ENCODE measurements at regions not wholly inside any gene's neighbourhood (a gene's known extent, or its start where the extent isn't known, plus 50 kb on each side); places are given as distances from the start of the nearest gene placed in this dataset.

- POLR2A ChIA-PET, result interaction anchor here (0.8 to 1.0 kb wide), 2 partner anchors 33 to 146 kb away, joined by 3 to 4 read pairs; no protein-coding TSS in a partner anchor
- peaks cover 50% of the 10 kb centered on the region for H3K4me1 ChIP-seq (ENCODE audit: control insufficient read depth, extremely low read depth, insufficient read depth, low read length)
- FAIRE-seq, result peak; percentile 47
- H3K4me3 ChIP-seq (replicated peaks in 1 of 3; ENCODE audit: insufficient read depth in 1 of 3, low read depth in 1 of 3, low read length in 3 of 3), result no peak overlapping the region
- H3K4me2 ChIP-seq (ENCODE audit: insufficient read depth, low read length), result peak overlapping the region; percentile 49
- H3K27me3 ChIP-seq (ENCODE audit: control insufficient read depth in 2 of 2, insufficient read depth in 2 of 2, low read length in 2 of 2), result no peaks in the 10 kb centered on the region
- H3K9me3 ChIP-seq (replicated peaks; ENCODE audit: control insufficient read depth, insufficient read depth, low read length), result no peaks in the 10 kb centered on the region
- intact Hi-C loops (cut with micrococcal nuclease) (loop anchor here (2.0 to 5.0 kb wide), 3 partner anchors 62 to 185 kb away; no protein-coding TSS in a partner anchor), dilution Hi-C loops (cut with MboI; ENCODE audit: extremely low pct_ligation_motif_present, low sequenced_read_pairs) (no loop called here)
- no peak for DNase-seq (ENCODE audit: low read depth, low spot score)
- no TSS peak for BruUV-seq (replicated peaks)
- no peak overlapping the region for H2AFZ ChIP-seq (ENCODE audit: low read depth, low read length)
- no peaks in the 10 kb centered on the region for H3K79me2 ChIP-seq (ENCODE audit: control insufficient read depth, insufficient read depth, low read length)
- TF ChIP-seq POLR2A (IDR thresholded peaks at IDR 0.05; ENCODE audit: low read depth, low read length) (no peak), FOS (IDR thresholded peaks at IDR 0.05; ENCODE audit: borderline replicate concordance, insufficient read depth, low read length) (no peak), JUN (IDR thresholded peaks at IDR 0.05; ENCODE audit: borderline replicate concordance, insufficient read depth, insufficient read length, low read depth) (no peak), MYC (IDR thresholded peaks at IDR 0.05; ENCODE audit: low read depth, low read length) (no peak), GATA2 (IDR thresholded peaks at IDR 0.05; ENCODE audit: insufficient read depth, insufficient read length, low read depth, low read length) (no peak), POLR2AphosphoS5 (IDR thresholded peaks at IDR 0.05; ENCODE audit: insufficient read depth, low read depth, low read length) (no peak), EZH2 (IDR thresholded peaks at IDR 0.05; ENCODE audit: borderline replicate concordance, low read depth, low read length, severe bottlenecking) (no peak)
- TF ChIP-seq, protein P1, sequence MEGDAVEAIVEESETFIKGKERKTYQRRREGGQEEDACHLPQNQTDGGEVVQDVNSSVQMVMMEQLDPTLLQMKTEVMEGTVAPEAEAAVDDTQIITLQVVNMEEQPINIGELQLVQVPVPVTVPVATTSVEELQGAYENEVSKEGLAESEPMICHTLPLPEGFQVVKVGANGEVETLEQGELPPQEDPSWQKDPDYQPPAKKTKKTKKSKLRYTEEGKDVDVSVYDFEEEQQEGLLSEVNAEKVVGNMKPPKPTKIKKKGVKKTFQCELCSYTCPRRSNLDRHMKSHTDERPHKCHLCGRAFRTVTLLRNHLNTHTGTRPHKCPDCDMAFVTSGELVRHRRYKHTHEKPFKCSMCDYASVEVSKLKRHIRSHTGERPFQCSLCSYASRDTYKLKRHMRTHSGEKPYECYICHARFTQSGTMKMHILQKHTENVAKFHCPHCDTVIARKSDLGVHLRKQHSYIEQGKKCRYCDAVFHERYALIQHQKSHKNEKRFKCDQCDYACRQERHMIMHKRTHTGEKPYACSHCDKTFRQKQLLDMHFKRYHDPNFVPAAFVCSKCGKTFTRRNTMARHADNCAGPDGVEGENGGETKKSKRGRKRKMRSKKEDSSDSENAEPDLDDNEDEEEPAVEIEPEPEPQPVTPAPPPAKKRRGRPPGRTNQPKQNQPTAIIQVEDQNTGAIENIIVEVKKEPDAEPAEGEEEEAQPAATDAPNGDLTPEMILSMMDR (IDR thresholded peaks at IDR 0.05; ENCODE audit: extremely low read depth in 1 of 2, insufficient read depth in 1 of 2, low read depth in 1 of 2, low read length in 2 of 2), result no peak
- TF ChIP-seq, protein P2, sequence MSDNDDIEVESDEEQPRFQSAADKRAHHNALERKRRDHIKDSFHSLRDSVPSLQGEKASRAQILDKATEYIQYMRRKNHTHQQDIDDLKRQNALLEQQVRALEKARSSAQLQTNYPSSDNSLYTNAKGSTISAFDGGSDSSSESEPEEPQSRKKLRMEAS (IDR thresholded peaks at IDR 0.05; ENCODE audit: insufficient read depth, insufficient read length), result no peak
- H3K36me3 ChIP-seq (ENCODE audit: control insufficient read depth in 2 of 2, extremely low read depth in 1 of 2, insufficient read depth in 2 of 2, low read length in 2 of 2), result no peaks in the 10 kb centered on the region
- H4K20me1 ChIP-seq (replicated peaks; ENCODE audit: control insufficient read depth, extremely low read depth, insufficient read depth, low read length), result no peaks in the 10 kb centered on the region
- CTCF ChIA-PET, result interaction anchor here (0.7 to 5.0 kb wide), 21 partner anchors 11 to 188 kb away, joined by 3 to 33 read pairs (median 4); partner anchors contain the start of gene JCAD
- peak overlapping the region; percentile 85 for H3K27ac ChIP-seq (ENCODE audit: insufficient read depth, low read depth, low read length)
- H3K9me1 ChIP-seq (replicated peaks; ENCODE audit: control insufficient read depth, extremely low read depth, insufficient read depth, low read length), result no peaks in the 10 kb centered on the region
- H3K9ac ChIP-seq (replicated peaks; ENCODE audit: extremely low read depth, insufficient read depth, low read length), result no peak overlapping the region
Measured at GRCh38 chr10:30187010-30187409, 127.6 kb upstream of the JCAD start.

Data from endothelial cell of umbilical vein (primary cell).